T-cell (primary cell): ENCODE measurements at regions not wholly inside any gene's neighbourhood (a gene's known extent, or its start where the extent isn't known, plus 50 kb on each side); places are given as distances from the start of the nearest gene placed in this dataset.
"Not testable (repeated sequence)": the region's sequence is repeated elsewhere in the genome, so short reads cannot be mapped to it uniquely, and the experiment has no call there.

Source experiments
- ATAC-seq, 4 experiments: fragments of 200-7000 bp in 3 of 4; fragments of 150-1000 bp in 1 of 4; cut with Tn5 transposase; replicated peaks in 1 of 4; 1 replicate in 3 of 4; 2 replicates in 1 of 4; pipeline ENCODE4 v1.10.0; 2021; ENCODE audit warnings: moderate library complexity in 3 of 4, mild to moderate bottlenecking in 2 of 4, moderate number of reproducible peaks in 1 of 4
- CTCF ChIA-PET, 2 donors: fragments of 300-600 bp; sonication (Branson Sonifier 250); formaldehyde crosslinking; loops; one replicate each; lab custom pipeline; 2022; ENCODE audit warnings: antibody characterized with exemption in 2 of 2; lab: Charles Lee
- POLR2A ChIA-PET, 2 donors: fragments of 300-600 bp; sonication (Branson Sonifier 250); formaldehyde crosslinking; loops; one replicate each; lab custom pipeline; 2022; ENCODE audit warnings: antibody characterized with exemption in 2 of 2; lab: Charles Lee
- DNase-seq, 35 experiments: peaks; one replicate each; pipeline versions ENCODE4 v3.0.0 to v3.0.0-alpha.2; 2013 to 2023
- H3K27ac ChIP-seq: one replicate; pipeline ENCODE4 v1.5.1; 2013; ENCODE audit warnings: low read length
- H3K27me3 ChIP-seq, 2 experiments: replicated peaks in 1 of 2; 1 replicate in 1 of 2; 2 replicates in 1 of 2; pipeline versions ENCODE4 v1.6.1 to v1.7.0; 2013; ENCODE audit warnings: low read length in 1 of 2, mixed read lengths in 1 of 2; ENCODE audit not compliant: control insufficient read depth in 2 of 2, insufficient read depth in 2 of 2; ENCODE audit errors: extremely low read depth in 1 of 2
- H3K36me3 ChIP-seq, 2 donors: 1 replicate in 1 of 2; 2 replicates in 1 of 2; pipeline versions ENCODE4 v1.6.1 to v1.7.0; 2013; ENCODE audit warnings: low read length in 1 of 2; ENCODE audit not compliant: control insufficient read depth in 2 of 2, insufficient read depth in 1 of 2; ENCODE audit errors: extremely low read depth in 1 of 2
- H3K4me1 ChIP-seq, 2 experiments: 1 replicate in 1 of 2; 2 replicates in 1 of 2; pipeline versions ENCODE4 v1.6.1 to v1.7.0; 2013; ENCODE audit warnings: low read length in 2 of 2, mixed read lengths in 1 of 2; ENCODE audit not compliant: insufficient read depth in 2 of 2, control insufficient read depth in 1 of 2; ENCODE audit errors: extremely low read depth in 1 of 2
- H3K4me3 ChIP-seq, 2 donors: 1 replicate in 1 of 2; 2 replicates in 1 of 2; pipeline versions ENCODE4 v1.5.1 to v1.7.0; 2013; ENCODE audit warnings: mild to moderate bottlenecking in 2 of 2, low read length in 1 of 2, moderate library complexity in 1 of 2; ENCODE audit not compliant: control insufficient read depth in 1 of 2; ENCODE audit errors: extremely low read depth in 1 of 2
- H3K9me3 ChIP-seq: 2 replicates; pipeline ENCODE4 v1.7.0; 2013
- H3K27ac Mint-ChIP-seq, 2 donors: one replicate each; pipeline ENCODE4 v1.8.0; 2020 to 2021; ENCODE audit warnings: mild to moderate bottlenecking in 2 of 2, mixed read lengths in 2 of 2
- H3K27me3 Mint-ChIP-seq, 2 donors: one replicate each; pipeline ENCODE4 v1.8.0; 2021 to 2022; ENCODE audit warnings: mixed read lengths in 2 of 2
- H3K36me3 Mint-ChIP-seq: one replicate; pipeline ENCODE4 v1.8.0; 2021; ENCODE audit warnings: mixed read lengths
- H3K4me1 Mint-ChIP-seq, 3 donors: one replicate each; pipeline ENCODE4 v1.8.0; 2020 to 2022; ENCODE audit warnings: mixed read lengths in 3 of 3, mild to moderate bottlenecking in 1 of 3
- H3K4me3 Mint-ChIP-seq, 3 donors: one replicate each; pipeline ENCODE4 v1.8.0; 2020 to 2022; ENCODE audit warnings: mild to moderate bottlenecking in 3 of 3, mixed read lengths in 3 of 3, moderate library complexity in 3 of 3
- H3K9me3 Mint-ChIP-seq, 3 donors: one replicate each; pipeline ENCODE4 v1.8.0; 2020 to 2022; ENCODE audit warnings: mixed read lengths in 3 of 3
- WGBS: methylation state at CpG from one replicate; pipeline ENCODE4 v1.1.5; 2013; ENCODE audit warnings: missing lambda C conversion rate; ENCODE audit not compliant: insufficient coverage; 5-methylcytosine and 5-hydroxymethylcytosine counted together

GRCh38 chr3:27049792-27050191 is 319.4 kb downstream of the NEK10 start:
- Mint-ChIP-seq H3K27me3 (no peaks in the 10 kb centered on the region), H3K9me3 (peaks cover 11 to 39% (median 15%) of the 10 kb centered on the region in 3 donors), H3K27ac (no peak overlapping the region), H3K36me3 (no peaks in the 10 kb centered on the region), H3K4me3 (no peak overlapping the region), H3K4me1 (no peaks in the 10 kb centered on the region)
- H3K4me3 ChIP-seq, result no peak overlapping the region
- ChIA-PET POLR2A (no interaction called here), CTCF (no interaction called here)
- no peaks in the 10 kb centered on the region for H3K36me3 ChIP-seq
- no peaks in the 10 kb centered on the region for H3K27me3 ChIP-seq
- no CpG with 5 or more reads among the region's 2 CpGs for WGBS
- ATAC-seq (no peak), DNase-seq (no peak)
- H3K27ac ChIP-seq, result no peak overlapping the region
- H3K9me3 ChIP-seq, result no peaks in the 10 kb centered on the region
- H3K4me1 ChIP-seq, result no peaks in the 10 kb centered on the region

GRCh38 chr3:27051527-27051926 is 317.7 kb downstream of the NEK10 start:
- WGBS, result 77% methylated on average over 3 of the region's 3 CpGs
- H3K27ac Mint-ChIP-seq, H3K27me3 Mint-ChIP-seq, H3K4me3 ChIP-seq, H3K27me3 ChIP-seq, DNase-seq, H3K9me3 ChIP-seq, H3K4me3 Mint-ChIP-seq, H3K36me3 ChIP-seq, H3K36me3 Mint-ChIP-seq, H3K4me1 ChIP-seq, ATAC-seq, H3K4me1 Mint-ChIP-seq, POLR2A ChIA-PET, H3K27ac ChIP-seq, CTCF ChIA-PET: not testable (repeated sequence)
- H3K9me3 Mint-ChIP-seq, result peaks cover 18 to 39% (median 22%) of the 10 kb centered on the region in 3 donors

GRCh38 chr3:27056326-27056725 is 312.9 kb downstream of the NEK10 start:
- no peak for ATAC-seq
- no peak overlapping the region for H3K27ac ChIP-seq
- no peaks in the 10 kb centered on the region for H3K9me3 ChIP-seq
- no CpG with 5 or more reads among the region's 2 CpGs for WGBS
- H3K36me3 Mint-ChIP-seq, result no peaks in the 10 kb centered on the region
- H3K9me3 Mint-ChIP-seq, result peaks cover 18 to 36% (median 21%) of the 10 kb centered on the region in 3 donors
- no peaks in the 10 kb centered on the region for H3K4me1 ChIP-seq
- ChIA-PET CTCF (no interaction called here), POLR2A (no interaction called here)
- H3K27me3 Mint-ChIP-seq, result peaks cover 4 to 5% of the 10 kb centered on the region in 2 donors
- no peaks in the 10 kb centered on the region for H3K27me3 ChIP-seq
- DNase-seq, result no peak
- no peaks in the 10 kb centered on the region for H3K36me3 ChIP-seq
- H3K4me3 Mint-ChIP-seq, result no peak overlapping the region
- H3K27ac Mint-ChIP-seq, result no peak overlapping the region
- H3K4me3 ChIP-seq, result no peak overlapping the region
- no peaks in the 10 kb centered on the region for H3K4me1 Mint-ChIP-seq

GRCh38 chr3:27059489-27059888 is 309.7 kb downstream of the NEK10 start:
- CTCF ChIA-PET, result no interaction called here
- no peaks in the 10 kb centered on the region for H3K4me1 Mint-ChIP-seq

More at GRCh38 chr3:27059489-27059888, 309.7 kb downstream of the NEK10 start:
- no peak for ATAC-seq
- peaks cover 0 to 3% of the 10 kb centered on the region in 2 experiments for H3K27me3 ChIP-seq
- H3K27ac ChIP-seq, result no peak overlapping the region
- Mint-ChIP-seq H3K36me3 (no peaks in the 10 kb centered on the region), H3K9me3 (peaks cover 7 to 15% (median 14%) of the 10 kb centered on the region in 3 donors), H3K27me3 (peaks cover 4 to 8% of the 10 kb centered on the region in 2 donors), H3K4me3 (no peak overlapping the region), H3K27ac (no peak overlapping the region)
- no peaks in the 10 kb centered on the region for H3K9me3 ChIP-seq
- no peak for DNase-seq
- POLR2A ChIA-PET, result no interaction called here
- no peak overlapping the region for H3K4me3 ChIP-seq
- H3K4me1 ChIP-seq, result no peaks in the 10 kb centered on the region
- H3K36me3 ChIP-seq, result no peaks in the 10 kb centered on the region
